ENCODE measurements at regions not wholly inside any gene's neighbourhood (a gene's known extent, or its start where the extent isn't known, plus 50 kb on each side); places are given as distances from the start of the nearest gene placed in this dataset.

GRCh38 chr7:131100357-131101054 is 227.2 kb upstream of the MKLN1 start:
- H3K4me3 ChIP-seq (ENCODE audit: low read depth, low read length), result no peak overlapping the region
- WGBS (ENCODE audit: insufficient coverage), result 100% methylated on average over 1 of the region's 10 CpGs
- H3K27ac ChIP-seq (ENCODE audit: low read depth, low read length), result no peak overlapping the region
- H3K9me3 ChIP-seq (ENCODE audit: control insufficient read depth, insufficient read depth, low read length), result no peaks in the 10 kb centered on the region
- DNase-seq (ENCODE audit: low read depth in 4 of 6, low spot score in 6 of 6), result no peak
- no peaks in the 10 kb centered on the region for H3K36me3 ChIP-seq (ENCODE audit: control insufficient read depth, insufficient read depth, low read length)
- peaks cover 3% of the 10 kb centered on the region for H3K4me1 ChIP-seq (ENCODE audit: control insufficient read depth, insufficient read depth, low read length)
- no peaks in the 10 kb centered on the region for H3K27me3 ChIP-seq (ENCODE audit: control insufficient read depth, insufficient read depth, low read length)

- Histone ChIP-seq H3K4me1 (ENCODE audit: control insufficient read depth, insufficient read depth, low read length) (peaks cover 17% of the 10 kb centered on the region), H3K9me3 (ENCODE audit: control insufficient read depth, insufficient read depth, low read length) (no peaks in the 10 kb centered on the region), H3K36me3 (ENCODE audit: control insufficient read depth, insufficient read depth, low read length) (no peaks in the 10 kb centered on the region), H3K4me3 (ENCODE audit: low read depth, low read length) (no peak overlapping the region), H3K27me3 (ENCODE audit: control insufficient read depth, insufficient read depth, low read length) (peaks cover 8% of the 10 kb centered on the region), H3K27ac (ENCODE audit: low read depth, low read length) (no peak overlapping the region)
- DNase-seq (ENCODE audit: low read depth in 4 of 6, low spot score in 6 of 6), result no peak
- WGBS (ENCODE audit: insufficient coverage), result no CpG with 5 or more reads among the region's 4 CpGs
These were observed 223.7 kb upstream of the MKLN1 start for GRCh38 chr7:131103997-131104396.

GRCh38 chr7:131104596-131105293 is 222.9 kb upstream of the MKLN1 start:
- no peak overlapping the region for H3K27ac ChIP-seq (ENCODE audit: low read depth, low read length)
- peaks cover 21% of the 10 kb centered on the region for H3K4me1 ChIP-seq (ENCODE audit: control insufficient read depth, insufficient read depth, low read length)
- 84% methylated on average over 4 of the region's 12 CpGs for WGBS (ENCODE audit: insufficient coverage)

GRCh38 chr7:131105294-131105798 is 222.3 kb upstream of the MKLN1 start:
- DNase-seq (ENCODE audit: low read depth in 4 of 6, low spot score in 6 of 6), result no peak
- Histone ChIP-seq H3K4me1 (ENCODE audit: control insufficient read depth, insufficient read depth, low read length) (peaks cover 27% of the 10 kb centered on the region), H3K27ac (ENCODE audit: low read depth, low read length) (no peak overlapping the region), H3K9me3 (ENCODE audit: control insufficient read depth, insufficient read depth, low read length) (no peaks in the 10 kb centered on the region), H3K4me3 (ENCODE audit: low read depth, low read length) (peak overlapping the region; percentile 50), H3K27me3 (ENCODE audit: control insufficient read depth, insufficient read depth, low read length) (peaks cover 15% of the 10 kb centered on the region), H3K36me3 (ENCODE audit: control insufficient read depth, insufficient read depth, low read length) (no peaks in the 10 kb centered on the region)
- WGBS (ENCODE audit: insufficient coverage), result under 1% methylated on average over 23 of the region's 24 CpGs

More at GRCh38 chr7:131104596-131105293, 222.9 kb upstream of the MKLN1 start:
- no peak for DNase-seq (ENCODE audit: low read depth in 4 of 6, low spot score in 6 of 6)
- no peaks in the 10 kb centered on the region for H3K9me3 ChIP-seq (ENCODE audit: control insufficient read depth, insufficient read depth, low read length)
- H3K4me3 ChIP-seq (ENCODE audit: low read depth, low read length), result peak overlapping the region; percentile 50
- no peaks in the 10 kb centered on the region for H3K36me3 ChIP-seq (ENCODE audit: control insufficient read depth, insufficient read depth, low read length)
- peaks cover 11% of the 10 kb centered on the region for H3K27me3 ChIP-seq (ENCODE audit: control insufficient read depth, insufficient read depth, low read length)

GRCh38 chr7:131105799-131106680 is 221.6 kb upstream of the MKLN1 start:
- WGBS (ENCODE audit: insufficient coverage), result under 1% methylated on average over 110 of the region's 110 CpGs
- Histone ChIP-seq H3K36me3 (ENCODE audit: control insufficient read depth, insufficient read depth, low read length) (no peaks in the 10 kb centered on the region), H3K27ac (ENCODE audit: low read depth, low read length) (no peak overlapping the region), H3K9me3 (ENCODE audit: control insufficient read depth, insufficient read depth, low read length) (no peaks in the 10 kb centered on the region), H3K4me1 (ENCODE audit: control insufficient read depth, insufficient read depth, low read length) (peaks cover 31% of the 10 kb centered on the region), H3K27me3 (ENCODE audit: control insufficient read depth, insufficient read depth, low read length) (peaks cover 20% of the 10 kb centered on the region), H3K4me3 (ENCODE audit: low read depth, low read length) (peak overlapping the region; percentile 65)
- peak in 5 of 6 donors; percentile 33 to 81 (median 48) for DNase-seq (ENCODE audit: low read depth in 4 of 6, low spot score in 6 of 6)

- Histone ChIP-seq H3K4me3 (ENCODE audit: low read depth, low read length) (peak overlapping the region; percentile 65), H3K27me3 (ENCODE audit: control insufficient read depth, insufficient read depth, low read length) (peaks cover 20% of the 10 kb centered on the region), H3K9me3 (ENCODE audit: control insufficient read depth, insufficient read depth, low read length) (no peaks in the 10 kb centered on the region), H3K4me1 (ENCODE audit: control insufficient read depth, insufficient read depth, low read length) (peaks cover 31% of the 10 kb centered on the region), H3K27ac (ENCODE audit: low read depth, low read length) (peak overlapping the region; percentile 63), H3K36me3 (ENCODE audit: control insufficient read depth, insufficient read depth, low read length) (no peaks in the 10 kb centered on the region)
- 0% methylated on average over 13 of the region's 32 CpGs for WGBS (ENCODE audit: insufficient coverage)
- DNase-seq (ENCODE audit: low read depth in 4 of 6, low spot score in 6 of 6), result peak in 1 of 6 donors; percentile 22
These were observed 220.9 kb upstream of the MKLN1 start for GRCh38 chr7:131106681-131107336.

GRCh38 chr7:131107337-131108211 is 220.1 kb upstream of the MKLN1 start:
- no peaks in the 10 kb centered on the region for H3K9me3 ChIP-seq (ENCODE audit: control insufficient read depth, insufficient read depth, low read length)
- H3K27ac ChIP-seq (ENCODE audit: low read depth, low read length), result peak overlapping the region; percentile 63
- H3K27me3 ChIP-seq (ENCODE audit: control insufficient read depth, insufficient read depth, low read length), result peaks cover 20% of the 10 kb centered on the region
- peak overlapping the region; percentile 65 for H3K4me3 ChIP-seq (ENCODE audit: low read depth, low read length)
- peaks cover 31% of the 10 kb centered on the region for H3K4me1 ChIP-seq (ENCODE audit: control insufficient read depth, insufficient read depth, low read length)
- under 1% methylated on average over 61 of the region's 63 CpGs for WGBS (ENCODE audit: insufficient coverage)
- peak in 5 of 6 donors; percentile 52 to 87 (median 60) for DNase-seq (ENCODE audit: low read depth in 4 of 6, low spot score in 6 of 6)
- no peaks in the 10 kb centered on the region for H3K36me3 ChIP-seq (ENCODE audit: control insufficient read depth, insufficient read depth, low read length)

GRCh38 chr7:131108212-131108940 is 219.3 kb upstream of the MKLN1 start:
- Histone ChIP-seq H3K9me3 (ENCODE audit: control insufficient read depth, insufficient read depth, low read length) (no peaks in the 10 kb centered on the region), H3K36me3 (ENCODE audit: control insufficient read depth, insufficient read depth, low read length) (no peaks in the 10 kb centered on the region), H3K4me1 (ENCODE audit: control insufficient read depth, insufficient read depth, low read length) (peaks cover 31% of the 10 kb centered on the region), H3K27me3 (ENCODE audit: control insufficient read depth, insufficient read depth, low read length) (peaks cover 20% of the 10 kb centered on the region), H3K27ac (ENCODE audit: low read depth, low read length) (peak overlapping the region; percentile 52), H3K4me3 (ENCODE audit: low read depth, low read length) (peak overlapping the region; percentile 65)
- DNase-seq (ENCODE audit: low read depth in 4 of 6, low spot score in 6 of 6), result peak in 3 of 6 donors; percentile 11 to 53 (median 38)
- 4% methylated on average over 25 of the region's 30 CpGs for whole genome bisulfite sequencing (ENCODE audit: insufficient coverage)

Measured in spinal cord (tissue), 9 donors.